SIG-M5 treated with dmso at 0.1 percent for 504 hours (cell line): ENCODE measurements at regions not wholly inside any gene's neighbourhood (a gene's known extent, or its start where the extent isn't known, plus 50 kb on each side); places are given as distances from the start of the nearest gene placed in this dataset.
"Not testable (repeated sequence)": the region's sequence is repeated elsewhere in the genome, so short reads cannot be mapped to it uniquely, and the experiment has no call there.

Experiments
- DNase-seq: peaks from one replicate; lab custom pipeline; 2025; ENCODE audit not compliant: unreplicated experiment; lab: John Stamatoyannopoulos, UW

DNA sequence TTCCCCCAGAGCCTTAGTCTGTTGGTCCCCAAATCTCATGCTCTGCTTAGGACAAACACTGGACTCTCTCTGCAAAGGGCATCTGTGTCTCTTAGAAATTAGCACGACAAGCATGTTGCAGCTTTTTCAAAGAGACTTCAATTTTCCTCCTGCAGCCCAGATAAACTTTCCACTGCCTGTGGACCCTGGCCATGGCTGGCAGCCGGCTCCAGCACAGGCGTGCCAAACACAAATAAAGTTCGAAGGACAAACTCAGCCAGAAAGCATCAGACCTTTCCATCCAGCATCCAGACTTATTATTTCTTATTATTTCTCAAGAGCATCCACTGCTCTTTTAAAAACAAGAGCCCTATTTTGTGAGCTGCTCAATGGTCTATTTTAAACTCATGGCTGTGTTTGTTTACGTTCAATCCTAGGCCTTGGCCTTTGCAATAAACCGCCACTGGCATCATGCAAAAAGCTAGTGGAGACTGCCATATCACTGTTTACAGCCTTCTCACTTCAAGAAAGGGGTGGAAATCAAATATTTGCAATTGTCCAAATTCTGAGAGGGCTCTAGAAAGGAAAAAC, 300.8 kb downstream of the BCL11A start:
- no peak for DNase-seq

DNA sequence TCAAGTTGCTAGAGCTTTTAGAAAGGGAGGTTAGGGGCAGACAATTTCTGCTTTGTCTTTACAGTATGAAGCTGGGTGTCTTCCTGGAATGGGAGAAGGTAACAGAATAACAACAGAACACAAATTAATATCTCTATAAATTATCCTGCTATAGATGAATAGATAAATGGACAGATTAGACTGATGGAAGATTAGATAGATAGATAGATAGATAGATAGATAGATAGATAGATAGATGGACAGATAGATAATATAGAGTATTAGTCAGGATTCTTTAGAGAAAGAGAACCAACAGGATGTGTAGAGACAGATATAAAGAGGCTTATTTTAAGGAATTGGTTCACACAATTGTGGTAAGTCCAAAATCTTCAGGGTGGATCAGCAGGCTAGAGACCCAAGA, 302.2 kb downstream of the BCL11A start:
- no peak for DNase-seq

DNA sequence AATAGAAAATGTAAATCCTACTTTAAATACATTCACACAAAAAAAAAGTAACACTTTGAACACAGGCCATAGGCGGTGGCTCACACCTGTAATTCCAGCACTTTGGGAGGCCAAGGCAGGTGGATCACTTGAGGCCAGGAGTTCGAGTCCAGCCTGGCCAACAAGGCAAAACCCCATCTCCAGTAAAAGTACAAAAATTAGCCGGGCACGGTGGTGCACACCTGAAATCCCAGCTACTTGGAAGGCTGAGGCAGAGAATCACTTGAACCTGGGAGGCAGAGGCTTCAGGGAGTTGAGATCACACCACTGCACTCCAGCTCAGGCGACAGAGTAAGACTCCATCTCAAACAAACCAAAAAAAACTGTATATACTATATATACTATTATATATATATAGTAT, 303.6 kb downstream of the BCL11A start:
- no peak for DNase-seq

DNA sequence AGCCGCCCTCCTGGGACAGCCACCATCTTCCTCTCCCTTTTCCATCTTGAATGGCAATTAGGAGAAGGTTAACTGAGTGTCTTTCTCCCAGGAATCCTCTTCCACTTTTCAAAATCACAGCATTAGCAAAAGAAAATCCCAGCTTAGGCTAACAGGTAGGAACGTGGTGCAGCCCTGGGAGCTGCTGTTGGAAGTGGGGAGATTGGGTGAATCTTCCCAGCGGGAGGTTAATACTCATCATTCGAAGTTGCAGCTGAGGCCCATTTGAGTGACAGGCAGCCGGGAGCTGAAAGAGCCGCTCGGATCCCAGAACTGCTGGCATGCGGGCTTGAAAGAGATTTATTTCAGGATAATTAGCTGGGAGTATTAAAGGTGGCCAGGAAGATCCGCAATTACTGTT, 306.0 kb downstream of the BCL11A start:
- DNase-seq = no peak

DNA sequence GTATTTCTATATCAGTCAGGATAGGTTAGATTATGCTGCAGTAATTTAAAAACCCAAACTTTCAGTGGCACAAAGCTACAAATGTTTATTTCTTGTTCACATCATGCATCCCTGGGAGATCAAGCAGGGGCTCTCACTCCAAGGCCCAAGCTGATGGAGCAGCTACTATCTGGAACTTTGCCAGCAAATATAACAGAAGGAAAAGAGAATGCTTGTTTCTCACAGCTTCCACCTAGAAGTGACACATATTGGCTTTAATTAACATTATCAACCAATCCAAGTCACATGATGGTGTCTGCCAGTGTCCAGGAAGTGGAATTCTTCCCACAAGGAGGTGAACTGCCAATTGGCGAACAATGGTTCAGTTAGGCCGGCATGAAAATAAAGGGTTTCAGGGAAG, 306.9 kb downstream of the BCL11A start:
- no peak for DNase-seq

DNA sequence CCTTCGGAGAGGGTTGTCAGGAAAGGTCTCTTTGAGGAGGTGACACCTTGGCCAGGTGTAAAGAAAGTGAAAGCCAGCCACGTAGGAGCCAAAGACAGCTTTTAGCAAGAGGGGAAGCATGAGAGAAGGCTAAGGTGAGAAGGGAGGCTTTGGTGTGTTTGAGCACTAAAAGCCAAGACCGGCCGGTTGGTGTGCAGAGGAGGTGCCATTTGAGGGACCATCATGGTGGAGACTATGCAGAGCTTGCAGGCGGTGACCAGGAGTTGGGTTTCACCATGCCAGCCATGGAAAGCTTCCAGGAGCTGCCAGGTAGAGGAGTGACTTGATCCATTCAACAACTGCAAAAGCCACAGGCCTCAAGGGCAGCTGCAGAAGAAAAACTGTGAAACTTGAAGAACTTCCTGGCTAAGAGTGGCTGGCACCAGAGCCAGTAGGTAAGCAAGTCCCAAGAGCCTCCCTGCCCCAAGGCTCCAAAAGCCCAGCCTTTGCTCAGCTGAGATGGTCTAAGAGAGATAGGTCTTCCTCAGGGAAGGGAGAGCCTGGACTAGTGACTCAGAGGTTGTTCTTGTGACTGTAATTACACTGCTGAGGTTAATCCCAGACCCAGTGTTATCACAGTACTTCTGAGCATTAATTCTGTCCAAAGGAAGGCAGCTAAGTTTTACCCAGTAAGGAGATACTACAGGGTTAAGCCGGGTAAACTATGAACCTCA, 319.0 kb downstream of the BCL11A start:
- no peak for DNase-seq

DNA sequence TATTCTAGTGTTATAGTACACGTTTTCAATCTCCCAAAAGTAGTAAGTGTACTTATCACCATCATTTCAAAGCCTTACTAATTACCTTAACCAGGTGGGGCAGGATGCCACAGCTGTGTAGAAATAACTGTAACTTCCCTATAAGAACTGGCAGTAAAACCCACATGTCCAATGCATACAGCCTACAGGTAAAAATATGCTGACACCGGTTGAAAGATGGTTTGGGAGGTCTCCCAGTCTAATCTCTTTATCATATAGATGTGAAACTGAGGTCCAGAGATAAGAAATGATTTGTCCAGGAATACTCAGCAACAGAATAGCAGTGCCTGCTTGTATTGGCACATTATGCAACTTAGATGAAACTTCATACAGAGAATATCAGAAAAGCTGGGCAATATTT, 322.9 kb downstream of the BCL11A start:
- no peak for DNase-seq

DNA sequence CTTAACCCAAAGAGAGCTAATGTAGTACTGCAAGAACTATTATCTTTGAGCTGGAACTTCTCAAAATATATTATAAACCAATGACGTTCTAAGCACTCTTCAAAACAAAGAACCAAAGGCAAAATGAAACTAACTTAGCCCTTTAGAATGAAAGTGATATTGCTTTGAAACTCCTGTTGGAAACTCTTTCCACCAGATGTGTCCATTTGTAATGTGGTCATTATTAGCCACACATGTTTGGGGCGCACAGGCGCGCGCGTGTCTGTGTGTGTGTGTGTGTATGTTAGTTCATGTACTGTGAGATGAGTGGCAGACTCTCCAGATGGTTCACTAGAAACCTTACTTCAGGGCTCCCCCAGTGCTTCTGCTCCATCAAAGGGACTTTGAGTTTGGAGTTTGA, 323.4 kb downstream of the BCL11A start:
- no peak for DNase-seq

DNA sequence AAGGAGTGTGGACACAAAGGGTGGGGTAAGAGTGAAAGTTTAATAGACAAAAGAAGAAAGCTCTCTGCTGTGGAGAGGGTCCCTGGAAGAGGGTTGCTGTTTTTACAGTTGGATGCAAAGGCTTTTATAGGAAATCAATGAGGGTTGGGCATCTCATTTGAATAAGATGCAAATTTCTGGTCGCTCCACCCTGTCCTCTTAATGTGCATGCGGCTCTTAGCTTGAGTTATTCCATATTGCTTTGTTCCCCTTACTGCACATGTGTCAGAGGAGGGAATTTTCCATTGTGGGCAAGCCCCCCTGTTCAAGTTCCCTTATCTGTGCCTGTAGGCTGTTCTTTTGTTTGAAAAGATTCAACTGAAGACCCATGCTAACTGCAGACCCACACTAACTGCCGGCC, 326.5 kb downstream of the BCL11A start:
- no peak for DNase-seq

DNA sequence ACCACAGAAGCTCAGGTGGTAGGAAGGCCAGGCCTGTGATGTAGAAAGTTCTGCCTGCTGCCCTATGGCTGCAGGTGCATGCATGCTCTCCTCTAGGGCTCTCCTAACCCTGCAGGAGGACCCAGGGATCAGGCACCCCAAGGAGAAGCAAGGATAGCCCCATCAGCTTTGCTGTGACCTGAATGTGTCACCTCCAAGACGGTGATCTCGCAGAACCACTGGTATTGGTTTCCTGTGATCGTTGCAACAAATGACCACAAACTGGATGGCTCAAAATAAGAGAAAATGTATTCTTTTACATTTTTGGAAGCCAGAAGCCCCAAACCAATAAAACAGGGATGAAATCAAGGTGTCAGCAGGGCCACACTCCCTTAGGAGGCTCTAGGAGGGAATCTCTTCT, 327.3 kb downstream of the BCL11A start:
- DNase-seq = no peak

DNA sequence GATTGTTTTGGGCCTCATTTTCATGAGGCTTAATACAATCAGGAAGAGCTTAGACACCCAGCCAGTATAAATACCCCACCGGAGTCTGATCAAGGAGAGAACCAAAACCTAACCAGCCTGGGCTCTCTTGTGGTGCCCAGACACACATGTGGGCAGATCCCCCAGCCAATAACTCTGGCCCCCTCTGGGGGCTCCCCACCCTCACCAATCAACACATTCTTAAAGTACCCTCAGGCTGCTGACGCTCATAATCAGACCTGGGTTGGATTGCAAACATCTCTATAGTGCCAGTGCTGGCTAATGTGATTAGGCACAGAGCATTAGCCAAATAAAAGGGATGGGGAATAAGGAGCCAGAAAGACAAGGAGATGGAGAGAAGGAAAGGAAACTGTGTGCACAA, 329.6 kb downstream of the BCL11A start:
- no peak for DNase-seq

DNA sequence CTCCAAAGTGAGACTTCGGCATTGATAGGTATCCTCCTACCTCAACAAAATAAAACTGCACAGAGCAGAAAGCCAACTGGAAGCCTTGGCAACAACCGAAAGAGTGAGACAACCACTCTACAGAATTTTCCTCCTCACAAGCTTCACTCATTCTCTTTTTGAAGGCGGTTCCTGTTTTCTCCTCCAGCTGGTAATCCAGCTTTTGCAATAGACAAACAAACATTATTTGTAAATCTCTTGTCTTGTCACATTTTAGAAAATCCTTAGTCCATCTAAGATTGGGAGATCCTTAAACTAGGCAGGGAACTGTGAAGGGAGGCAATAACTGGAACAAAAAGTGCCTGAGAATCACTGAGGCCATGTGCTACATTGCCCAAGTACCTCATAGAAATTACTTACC, 332.4 kb downstream of the BCL11A start:
- DNase-seq = no peak

DNA sequence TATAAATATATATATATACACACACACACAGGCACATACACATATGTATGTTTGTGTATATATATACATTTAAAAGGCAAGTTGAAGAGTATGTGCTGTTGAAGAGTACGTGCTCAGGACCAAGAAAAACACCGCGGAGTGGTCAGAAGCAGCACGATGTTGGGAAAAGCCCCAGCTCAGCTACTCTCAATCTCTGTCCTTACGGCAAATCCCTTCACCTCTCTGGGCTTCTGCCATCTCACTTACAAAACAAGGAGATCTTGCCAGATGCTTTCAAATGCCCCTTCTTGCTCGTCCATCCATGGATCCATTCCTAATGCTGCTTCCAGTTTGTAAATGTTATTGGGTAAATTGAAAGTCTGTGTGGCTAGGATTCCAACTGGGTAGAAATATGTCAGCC, 333.9 kb downstream of the BCL11A start:
- no peak for DNase-seq

DNA sequence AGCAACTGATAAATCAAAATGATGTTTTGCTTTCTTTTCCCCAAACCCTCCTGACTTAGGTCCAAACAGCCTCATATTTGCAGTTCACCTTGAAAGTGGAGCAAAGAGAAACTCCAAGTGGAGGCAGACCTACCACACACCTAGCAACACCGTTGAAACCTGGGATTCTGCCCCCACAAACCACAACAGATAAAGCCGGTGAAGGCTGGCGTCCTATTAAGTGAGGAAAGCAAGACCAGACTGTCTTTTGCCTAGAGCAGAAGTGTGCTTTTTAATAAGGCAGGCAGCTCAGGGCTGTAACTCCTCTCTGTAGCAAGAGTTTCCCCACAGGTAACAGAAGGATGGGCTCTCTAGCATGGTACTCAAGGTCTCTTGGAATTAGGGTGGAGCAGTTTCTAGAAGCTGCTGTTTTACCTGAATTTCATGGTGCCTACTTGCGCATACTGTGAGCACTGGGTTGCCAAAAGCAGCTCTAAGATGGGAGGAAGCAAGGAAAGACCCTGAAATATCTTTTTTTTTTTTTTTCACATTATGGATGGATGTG, 336.9 kb downstream of the BCL11A start:
- DNase-seq = no peak

DNA sequence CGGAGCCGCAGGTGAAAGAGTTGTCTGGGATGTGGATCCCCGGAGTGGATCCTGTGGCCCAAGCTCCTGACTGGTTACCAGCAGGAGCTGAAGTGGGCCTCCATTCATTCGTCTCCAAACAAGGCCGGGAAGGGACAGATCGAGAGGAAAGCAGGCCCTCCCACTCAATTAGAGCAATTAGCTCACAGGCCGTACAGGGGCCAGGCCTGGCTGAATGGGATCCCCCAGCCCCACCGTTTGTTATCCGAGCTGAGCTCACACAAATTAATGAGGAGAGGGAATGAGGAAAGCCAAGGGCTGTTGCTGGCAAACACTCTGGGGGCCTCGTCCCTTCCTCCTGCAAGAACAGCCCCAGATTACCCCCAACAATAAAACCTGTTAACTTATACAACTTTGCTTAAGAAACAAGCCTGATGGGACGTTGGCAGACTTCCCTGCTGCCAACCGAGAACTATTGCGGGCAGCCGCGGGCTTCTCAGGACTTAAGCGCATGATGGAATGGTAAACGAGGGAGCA, 338.0 kb downstream of the BCL11A start:
- no peak for DNase-seq

DNA sequence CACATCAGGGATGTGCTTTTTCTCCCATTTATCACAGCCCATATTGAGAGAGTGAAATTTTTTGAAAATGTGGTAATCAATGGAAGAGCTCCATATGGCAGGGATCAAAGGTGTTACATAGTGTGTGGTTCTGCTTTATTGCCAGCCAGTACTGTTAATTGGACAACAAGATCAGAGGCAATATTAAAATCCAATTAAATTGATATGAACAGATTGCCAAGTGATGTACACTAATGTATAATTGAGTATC, 338.9 kb downstream of the BCL11A start:
- no peak for DNase-seq

DNA sequence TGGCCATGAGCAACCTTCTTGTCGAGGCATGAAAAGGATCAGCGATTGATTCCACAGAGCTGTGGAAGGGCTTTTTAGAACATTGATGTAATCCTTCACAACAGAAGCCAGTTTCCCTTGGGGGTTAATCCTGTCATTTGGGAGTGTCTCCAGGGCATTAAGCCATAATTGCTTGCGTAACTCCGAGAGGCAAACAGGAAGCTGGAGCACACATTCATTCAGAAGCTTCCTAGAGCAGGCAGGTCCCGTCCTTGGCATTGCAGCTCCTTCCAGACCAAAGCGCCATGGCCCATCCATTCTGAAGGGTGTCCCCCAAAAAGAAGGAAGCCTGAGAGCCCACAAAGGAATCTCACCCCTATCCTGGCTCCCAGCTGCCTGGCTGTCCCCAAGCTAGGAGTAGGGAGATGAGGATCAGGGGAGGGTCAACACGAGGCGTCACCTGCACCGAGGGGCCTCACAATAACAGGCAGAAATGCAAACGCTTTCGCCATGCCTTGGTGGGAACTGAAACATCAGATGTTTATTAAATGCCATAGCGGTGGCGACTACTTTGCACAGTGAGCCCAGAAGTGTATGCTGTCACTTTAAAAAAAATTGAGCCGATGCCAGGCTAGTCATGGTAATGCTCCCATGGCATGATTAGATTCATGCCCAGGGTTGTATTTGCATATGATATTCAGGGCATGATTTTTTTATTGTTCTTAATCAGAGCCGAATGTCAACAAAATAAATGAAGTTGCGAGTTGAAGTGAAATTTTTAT, 339.4 kb downstream of the BCL11A start:
- peak; percentile 3 for DNase-seq

DNA sequence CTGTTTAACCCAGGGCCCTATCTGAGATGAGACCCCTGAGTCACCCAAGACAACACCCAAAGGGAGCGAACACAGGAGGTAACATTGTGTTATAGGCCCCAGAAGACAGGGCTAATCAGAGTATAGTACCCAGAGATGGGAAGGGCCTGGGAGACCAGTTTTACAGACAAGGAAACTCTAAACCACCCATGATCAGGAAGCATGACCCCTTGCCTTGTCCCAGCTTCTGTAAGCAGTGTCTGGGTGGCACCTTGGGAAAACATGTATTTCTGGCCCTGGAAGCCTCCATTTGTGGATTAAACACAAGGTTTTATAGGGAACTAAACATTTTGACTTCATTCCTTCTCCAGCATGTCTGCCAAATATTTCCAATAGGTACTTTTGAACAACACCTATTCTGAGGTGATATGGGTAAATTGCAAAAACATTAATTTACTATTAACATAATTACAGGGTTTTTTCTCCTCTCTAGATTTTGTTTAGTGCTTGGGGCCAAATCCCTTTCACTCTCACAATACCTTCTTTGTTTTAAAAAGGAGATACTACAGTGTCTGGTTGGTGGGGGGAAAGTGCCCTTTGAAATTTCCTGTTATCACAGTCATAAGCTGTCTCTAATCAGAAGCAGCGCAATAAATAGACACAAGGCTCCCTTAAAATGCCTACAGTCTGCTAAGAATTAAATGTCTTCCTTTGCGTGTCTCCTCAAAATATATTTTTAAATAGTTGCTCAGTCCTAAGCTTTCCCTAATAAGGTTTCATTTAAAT, 341.1 kb downstream of the BCL11A start:
- no peak for DNase-seq

DNA sequence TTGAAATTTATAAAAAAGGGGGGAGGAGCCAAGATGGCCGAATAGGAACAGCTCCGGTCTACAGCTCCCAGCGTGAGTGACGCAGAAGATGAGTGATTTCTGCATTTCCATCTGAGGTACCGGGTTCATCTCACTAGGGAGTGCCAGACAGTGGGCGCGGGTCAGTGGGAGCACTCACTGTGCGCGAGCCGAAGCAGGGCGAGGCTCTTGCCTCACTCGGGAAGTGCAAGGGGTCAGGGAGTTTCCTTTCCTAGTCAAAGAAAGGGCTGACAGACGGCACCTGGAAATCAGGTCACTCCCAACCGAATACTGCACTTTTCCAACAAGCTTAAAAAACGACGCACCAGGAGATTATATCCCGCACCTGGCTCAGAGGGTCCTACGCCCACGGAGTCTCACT, 364.4 kb downstream of the BCL11A start:
- DNase-seq = not testable (repeated sequence)

DNA sequence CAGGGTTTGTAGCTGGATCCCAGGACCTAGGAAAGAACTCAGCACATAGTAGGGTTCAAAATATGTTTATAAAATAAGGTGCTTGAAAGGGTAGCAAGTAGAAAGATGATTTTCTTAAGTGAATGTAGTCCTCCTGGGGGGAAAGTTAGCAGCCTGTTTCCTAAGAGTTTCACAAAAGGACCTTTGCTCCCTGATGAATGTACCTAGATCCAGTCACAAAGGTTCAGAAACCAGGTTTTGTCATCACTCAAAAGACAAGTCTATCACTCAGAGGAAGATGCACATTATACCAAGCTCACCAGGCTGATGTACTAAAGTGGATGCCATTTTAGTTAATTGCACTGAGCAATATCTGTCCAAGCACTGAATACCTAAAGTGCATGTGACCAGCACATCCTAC, 378.2 kb downstream of the BCL11A start:
- no peak for DNase-seq

DNA sequence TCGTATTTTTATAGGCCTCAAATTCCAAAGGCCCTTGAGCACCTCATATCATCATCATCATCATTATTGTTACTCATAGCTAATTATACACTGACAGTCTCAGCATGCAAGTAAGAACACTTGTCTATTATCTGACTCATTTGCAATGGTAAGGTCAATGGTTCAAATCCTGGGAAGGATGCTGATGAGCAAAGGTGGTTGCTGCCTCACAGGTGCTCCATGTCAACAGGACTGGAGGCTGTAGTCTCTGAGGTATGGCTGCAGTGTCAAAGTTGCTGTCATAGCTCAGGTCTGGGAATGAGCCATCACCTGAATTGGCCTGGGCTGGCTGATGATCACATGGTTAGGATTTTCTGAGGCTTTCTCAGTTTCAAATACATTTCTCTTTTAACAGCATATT, 379.3 kb downstream of the BCL11A start:
- DNase-seq = no peak

DNA sequence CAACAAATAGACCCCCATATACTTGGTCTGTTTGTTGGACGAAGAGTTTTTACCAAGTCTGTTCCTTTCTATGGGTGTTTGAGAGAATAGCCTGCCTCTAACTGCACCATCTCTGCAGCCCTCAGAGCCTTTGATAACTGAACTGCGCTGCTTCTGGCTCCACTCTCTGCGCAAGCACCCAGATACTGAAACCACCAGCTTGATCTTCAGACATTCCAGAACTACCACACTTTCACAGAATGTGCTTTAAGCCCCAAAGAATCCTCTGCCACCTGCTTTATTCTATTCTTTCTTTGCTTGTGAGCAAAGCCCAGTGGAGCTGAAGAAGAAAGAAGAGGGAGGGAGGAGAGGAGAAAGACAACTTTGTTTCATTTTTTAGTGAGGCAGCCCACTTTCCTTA, 380.7 kb downstream of the BCL11A start:
- no peak for DNase-seq
